ACHN (cell line): ENCODE measurements at regions not wholly inside any gene's neighbourhood (a gene's known extent, or its start where the extent isn't known, plus 50 kb on each side); places are given as distances from the start of the nearest gene placed in this dataset.
"Not testable (repeated sequence)": the region's sequence is repeated elsewhere in the genome, so short reads cannot be mapped to it uniquely, and the experiment has no call there.

Experiments
- DNase-seq: peaks from one replicate; pipeline ENCODE4 v3.0.0-alpha.2; 2015
- in situ Hi-C: cut with HindIII; loops from 2 replicates; pipeline ENCODE4 v1.10.0; 2017; ENCODE audit warnings: low sequenced_read_pairs, low pct_ligation_motif_present, low pct_unique_long_range_greater_than_20kb

DNA sequence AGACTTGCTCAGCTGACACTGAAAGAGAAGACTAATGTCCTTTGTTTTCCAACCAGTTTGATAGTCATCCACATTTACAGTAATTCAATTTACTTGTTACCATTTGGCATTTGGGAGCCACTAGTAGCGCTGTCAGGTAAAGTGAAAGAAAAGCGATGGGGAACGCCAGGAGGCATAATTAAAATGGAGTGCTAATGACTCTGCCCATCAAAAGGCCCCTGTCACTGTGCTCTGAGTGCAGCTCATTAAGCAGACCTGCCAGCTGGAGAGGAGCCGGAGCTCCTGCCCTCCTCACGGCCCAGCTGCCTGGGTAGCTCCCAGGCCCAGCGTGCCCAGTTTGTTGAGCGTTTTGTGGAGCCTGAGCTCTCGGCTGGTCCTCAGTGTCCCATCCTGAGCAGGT lies 463.6 kb upstream of the CCDC196 start:
- no peak for DNase-seq
- in situ Hi-C loops, result no loop called here

DNA sequence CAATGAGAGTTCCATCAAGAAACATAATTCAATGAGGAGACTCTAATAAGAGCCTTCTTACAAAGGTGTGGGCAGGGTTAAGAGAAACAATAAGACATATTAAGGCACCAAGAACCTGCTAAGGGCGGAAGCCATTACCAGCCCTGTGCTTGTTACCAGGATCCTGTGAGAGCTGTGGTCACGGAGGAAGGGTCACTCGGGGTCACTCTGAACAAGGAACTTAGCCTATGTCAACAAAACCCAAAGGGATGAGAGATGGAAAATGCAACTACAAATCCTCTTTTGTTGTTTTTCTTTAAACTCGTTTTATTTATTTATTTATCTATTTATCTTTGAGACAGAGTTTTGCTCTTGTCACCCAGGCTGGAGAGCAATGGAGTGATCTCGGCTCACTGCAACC lies 460.4 kb upstream of the CCDC196 start:
- DNase-seq, result no peak
- in situ Hi-C loops, result no loop called here

DNA sequence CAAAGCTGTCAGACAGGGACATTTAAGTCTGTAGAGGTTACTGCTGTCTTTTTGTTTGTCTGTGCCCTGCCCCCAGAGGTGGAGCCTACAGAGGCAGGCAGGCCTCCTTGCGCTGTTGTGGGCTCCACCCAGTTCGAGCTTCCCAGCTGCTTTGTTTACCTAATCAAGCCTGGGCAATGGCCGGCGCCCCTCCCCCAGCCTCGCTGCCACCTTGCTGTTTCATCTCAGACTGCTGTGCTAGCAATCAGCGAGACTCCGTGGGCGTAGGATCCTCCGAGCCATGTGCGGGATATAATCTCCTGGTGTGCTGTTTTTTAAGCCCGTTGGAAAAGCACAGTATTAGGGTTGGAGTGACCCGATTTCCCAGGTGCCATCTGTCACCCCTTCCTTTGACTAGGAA lies 454.2 kb upstream of the CCDC196 start:
- DNase-seq, in situ Hi-C loops: not testable (repeated sequence)

DNA sequence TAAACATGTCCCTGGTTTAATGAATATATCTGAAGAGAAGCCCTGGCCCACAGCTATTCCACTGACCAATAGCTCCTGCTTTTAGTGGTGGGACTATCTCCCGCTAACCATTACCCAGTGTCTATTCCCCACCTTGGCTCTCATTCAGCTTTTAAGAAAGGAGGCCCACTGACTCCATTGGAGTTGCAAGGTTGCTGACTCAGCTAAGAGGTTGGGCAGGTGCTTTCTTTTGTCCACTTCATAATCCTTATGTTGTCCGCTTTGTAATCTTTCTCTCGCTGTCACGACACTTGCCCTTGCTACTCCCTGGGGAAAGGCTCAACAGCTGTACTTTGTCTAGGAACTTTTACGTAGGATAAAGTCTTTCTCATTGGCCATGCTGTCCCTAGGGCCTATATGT lies 453.4 kb upstream of the CCDC196 start:
- in situ Hi-C loops, result no loop called here
- no peak for DNase-seq

DNA sequence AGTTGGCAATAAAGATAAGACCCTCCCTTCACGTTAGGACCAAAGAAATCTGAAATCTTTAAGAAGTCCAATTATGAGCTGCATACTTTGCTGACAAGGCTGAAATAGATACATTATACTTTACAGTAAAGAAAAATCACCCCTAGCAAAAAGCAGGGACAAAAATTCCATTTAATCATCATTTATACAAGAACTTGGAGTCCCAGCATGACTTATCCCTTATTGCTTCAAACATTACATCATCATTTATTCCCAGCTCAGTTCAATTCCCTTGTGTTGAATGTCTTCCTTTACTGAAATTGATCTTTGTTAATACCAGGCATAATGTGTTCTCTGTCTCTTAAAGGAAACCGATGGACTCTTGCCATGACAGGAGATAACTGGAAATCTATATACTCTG lies 449.6 kb upstream of the CCDC196 start:
- in situ Hi-C loops, result no loop called here
- DNase-seq, result no peak

- DNase-seq, result no peak
- in situ Hi-C loops, result no loop called here
Measured at GRCh38 chr14:66037361-66037760, 448.8 kb upstream of the CCDC196 start.

- no peak for DNase-seq
- in situ Hi-C loops, result no loop called here
Measured at GRCh38 chr14:66038212-66038611, 448.0 kb upstream of the CCDC196 start.

DNA sequence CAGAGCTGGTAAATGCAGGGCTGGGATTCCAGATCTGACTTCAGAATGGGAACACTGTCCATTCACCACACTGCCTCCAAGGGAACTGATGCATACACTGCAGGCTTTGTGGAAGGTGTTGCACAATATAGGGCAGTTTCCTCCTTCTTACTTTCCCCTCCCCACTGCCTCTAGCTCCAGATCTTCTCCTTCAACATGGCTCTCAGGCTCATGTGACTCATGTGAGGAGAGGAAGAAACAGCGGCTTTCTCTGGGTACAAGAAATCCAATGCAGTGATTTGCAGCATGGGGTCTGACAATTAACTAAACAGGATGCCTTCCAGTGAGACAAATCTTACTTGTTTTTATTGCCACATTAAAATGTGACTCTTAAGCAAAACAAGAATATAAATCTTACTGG lies 447.6 kb upstream of the CCDC196 start:
- in situ Hi-C loops, result no loop called here
- DNase-seq, result no peak

- in situ Hi-C loops, result no loop called here
- no peak for DNase-seq
Measured at GRCh38 chr14:66039495-66039894, 446.7 kb upstream of the CCDC196 start.

GRCh38 chr14:66041582-66041981 lies 444.6 kb upstream of the CCDC196 start:
- no peak for DNase-seq
- in situ Hi-C loops, result no loop called here

- DNase-seq, result no peak
Measured at GRCh38 chr14:66043921-66044320, 442.2 kb upstream of the CCDC196 start.

GRCh38 chr14:66045572-66046021 lies 440.6 kb upstream of the CCDC196 start:
- in situ Hi-C loops, result no loop called here
- no peak for DNase-seq

More at GRCh38 chr14:66043921-66044320, 442.2 kb upstream of the CCDC196 start:
- in situ Hi-C loops, result no loop called here

- in situ Hi-C loops, result no loop called here
- no peak for DNase-seq
Measured at GRCh38 chr14:66046035-66046434, 440.1 kb upstream of the CCDC196 start.

DNA sequence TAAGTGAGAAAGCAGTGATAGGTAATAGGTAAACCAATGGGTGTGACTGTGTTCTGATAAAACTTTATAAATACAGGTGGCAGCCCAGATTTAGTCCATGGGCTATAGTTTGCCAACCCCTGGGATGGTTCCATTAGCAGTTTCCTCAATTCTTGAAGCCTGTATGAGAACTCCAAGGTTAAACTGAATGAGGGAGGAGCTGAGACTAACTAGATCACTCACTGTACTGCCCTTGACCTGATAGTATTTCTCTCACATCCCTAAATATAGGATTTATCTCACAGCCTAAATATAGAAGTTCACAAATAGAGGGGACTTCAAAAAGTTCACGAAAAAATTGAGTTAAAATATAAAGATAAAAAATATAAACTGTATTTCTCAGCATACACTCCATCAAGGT lies 439.6 kb upstream of the CCDC196 start:
- in situ Hi-C loops, result no loop called here
- no peak for DNase-seq

GRCh38 chr14:66056268-66056907 lies 429.8 kb upstream of the CCDC196 start:
- in situ Hi-C loops, result no loop called here
- no peak for DNase-seq

DNA sequence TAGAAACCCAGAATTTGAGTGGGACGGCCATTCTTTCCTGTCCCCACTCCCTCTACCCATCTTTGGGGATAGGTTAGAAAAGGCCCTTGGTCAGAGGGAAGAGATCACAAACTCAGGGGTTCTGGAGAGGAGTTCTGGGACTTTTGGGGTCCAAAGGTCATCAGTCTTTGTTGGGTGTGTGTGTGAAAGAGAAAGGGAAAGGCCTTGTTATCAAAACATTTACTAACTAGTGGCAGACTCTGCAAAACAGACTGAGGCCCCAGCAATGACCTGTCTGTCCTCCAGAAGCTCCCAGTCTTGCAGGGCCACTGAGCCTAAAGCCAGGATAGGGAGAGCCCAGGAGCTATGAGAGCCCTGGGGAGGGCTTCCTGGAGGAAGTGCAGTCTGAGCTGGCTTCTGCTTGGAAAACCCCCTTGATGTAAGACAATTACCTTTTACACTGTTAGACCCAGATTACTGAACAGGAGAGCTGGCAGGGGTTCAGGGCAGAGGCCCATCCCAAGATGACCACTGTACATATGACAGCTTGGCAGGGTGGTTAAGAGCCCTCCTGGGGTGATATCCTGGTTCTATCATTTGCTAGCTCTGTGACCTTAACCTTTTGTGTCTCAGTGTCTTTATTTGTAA lies 429.1 kb upstream of the CCDC196 start:
- no peak for DNase-seq
- in situ Hi-C loops, result no loop called here

- no peak for DNase-seq
- in situ Hi-C loops, result no loop called here
Measured at GRCh38 chr14:66065188-66065587, 421.0 kb upstream of the CCDC196 start.

- in situ Hi-C loops, result no loop called here
- no peak for DNase-seq
Measured at GRCh38 chr14:66066981-66067776, 419.0 kb upstream of the CCDC196 start.

- no peak for DNase-seq
- in situ Hi-C loops, result no loop called here
Measured at GRCh38 chr14:66069036-66069435, 417.1 kb upstream of the CCDC196 start.
